Adrenal gland (tissue), 9 donors: ENCODE measurements at regions not wholly inside any gene's neighbourhood (a gene's known extent, or its start where the extent isn't known, plus 50 kb on each side); places are given as distances from the start of the nearest gene placed in this dataset.

ENCODE experiments used
- DNase-seq, 7 donors: peaks; one replicate each; pipeline ENCODE4 v3.0.0-alpha.2; 2019 to 2020
- H3K27ac ChIP-seq, 5 donors: fragments of 200-600 bp; sonication (generic) in 4 of 5; 1 replicate in 3 of 5; 2 replicates in 2 of 5; pipeline versions ENCODE4 v1.5.1 to v1.8.0; 2016 to 2020; ENCODE audit warnings: mild to moderate bottlenecking in 1 of 5
- H3K27me3 ChIP-seq: fragments of 200-600 bp; 2 replicates; pipeline ENCODE4 v1.8.0; 2021
- H3K36me3 ChIP-seq, 2 donors: fragments of 200-600 bp; replicated peaks in 1 of 2; 1 replicate in 1 of 2; 2 replicates in 1 of 2; pipeline versions ENCODE4 v1.5.1 to v1.8.0; 2018 to 2022
- H3K4me1 ChIP-seq, 2 donors: fragments of 200-600 bp; replicated peaks in 1 of 2; 1 replicate in 1 of 2; 2 replicates in 1 of 2; pipeline versions ENCODE4 v1.5.1 to v1.8.0; 2018 to 2021
- H3K4me3 ChIP-seq, 4 donors: fragments of 200-600 bp; sonication (generic) in 3 of 4; one replicate each; pipeline ENCODE4 v1.5.1; 2016 to 2018
- H3K9me3 ChIP-seq, 3 donors: fragments of 200-600 bp; sonication (generic) in 1 of 3; replicated peaks in 1 of 3; 1 replicate in 2 of 3; 2 replicates in 1 of 3; pipeline versions ENCODE4 v1.5.1 to v1.8.0; 2016 to 2021
- POLR2A ChIP-seq, 2 donors: fragments of 450-650 bp; IDR thresholded peaks; one replicate each; pipeline ENCODE4 v1.6.1; 2017; ENCODE audit warnings: antibody characterized with exemption in 2 of 2, mild to moderate bottlenecking in 2 of 2, moderate library complexity in 1 of 2
- WGBS, 4 donors: extraction: QIAGEN DNeasy Blood & Tissue Kit in 2 of 4; methylation state at CpG; one replicate each; pipeline versions ENCODE4 v1.1.5 to v1.1.7; 2013 to 2017; 5-methylcytosine and 5-hydroxymethylcytosine counted together
- intact Hi-C, 2 donors: fragments of 100-400 bp; cut with DNase I; formaldehyde crosslinking; loops; one replicate each; pipeline versions ENCODE4 v1.14.1 to v1.15.0; 2022 to 2023
- TF ChIP-seq, protein P1 (sequence below), 6 experiments: fragments of 450-650 bp in 4 of 6; fragments of 200-600 bp in 2 of 6; sonication (generic) in 1 of 6; IDR thresholded peaks; 1 replicate in 5 of 6; 2 replicates in 1 of 6; pipeline versions ENCODE4 v1.5.1 to v1.8.0; 2016 to 2021; ENCODE audit warnings: antibody characterized with exemption in 6 of 6, mild to moderate bottlenecking in 2 of 6, moderate library complexity in 1 of 6
- donor health status: healthy with polysubstance abuse.
- donor health status: Bipolar disorder and iron deficiency.
- donor health status: DM: yes; HTN: yes; CAD: no.
- donor health status: DM: no; HTN: no; CAD: no.
- donor health status: DM: no; HTN: no; CAD: no.

GRCh38 chr17:83173914-83174361, 94.5 kb downstream of the METRNL start:
- TF ChIP-seq, protein P1, sequence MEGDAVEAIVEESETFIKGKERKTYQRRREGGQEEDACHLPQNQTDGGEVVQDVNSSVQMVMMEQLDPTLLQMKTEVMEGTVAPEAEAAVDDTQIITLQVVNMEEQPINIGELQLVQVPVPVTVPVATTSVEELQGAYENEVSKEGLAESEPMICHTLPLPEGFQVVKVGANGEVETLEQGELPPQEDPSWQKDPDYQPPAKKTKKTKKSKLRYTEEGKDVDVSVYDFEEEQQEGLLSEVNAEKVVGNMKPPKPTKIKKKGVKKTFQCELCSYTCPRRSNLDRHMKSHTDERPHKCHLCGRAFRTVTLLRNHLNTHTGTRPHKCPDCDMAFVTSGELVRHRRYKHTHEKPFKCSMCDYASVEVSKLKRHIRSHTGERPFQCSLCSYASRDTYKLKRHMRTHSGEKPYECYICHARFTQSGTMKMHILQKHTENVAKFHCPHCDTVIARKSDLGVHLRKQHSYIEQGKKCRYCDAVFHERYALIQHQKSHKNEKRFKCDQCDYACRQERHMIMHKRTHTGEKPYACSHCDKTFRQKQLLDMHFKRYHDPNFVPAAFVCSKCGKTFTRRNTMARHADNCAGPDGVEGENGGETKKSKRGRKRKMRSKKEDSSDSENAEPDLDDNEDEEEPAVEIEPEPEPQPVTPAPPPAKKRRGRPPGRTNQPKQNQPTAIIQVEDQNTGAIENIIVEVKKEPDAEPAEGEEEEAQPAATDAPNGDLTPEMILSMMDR (IDR thresholded peaks at IDR 0.05), result no peak
- TF ChIP-seq POLR2A (IDR thresholded peaks at IDR 0.05), result no peak
- Histone ChIP-seq H3K9me3 (no peaks in the 10 kb centered on the region), H3K27ac (no peak overlapping the region), H3K36me3 (no peaks in the 10 kb centered on the region), H3K27me3 (no peaks in the 10 kb centered on the region), H3K4me1 (no peaks in the 10 kb centered on the region), H3K4me3 (no peak overlapping the region)
- WGBS, 4 donors, result 89 to 97% (median 92%) methylated on average over 7 to 18 of the region's 18 CpGs
- intact Hi-C loops, result no loop called here
- peak in 1 of 7 donors; percentile 14 for DNase-seq

DNA sequence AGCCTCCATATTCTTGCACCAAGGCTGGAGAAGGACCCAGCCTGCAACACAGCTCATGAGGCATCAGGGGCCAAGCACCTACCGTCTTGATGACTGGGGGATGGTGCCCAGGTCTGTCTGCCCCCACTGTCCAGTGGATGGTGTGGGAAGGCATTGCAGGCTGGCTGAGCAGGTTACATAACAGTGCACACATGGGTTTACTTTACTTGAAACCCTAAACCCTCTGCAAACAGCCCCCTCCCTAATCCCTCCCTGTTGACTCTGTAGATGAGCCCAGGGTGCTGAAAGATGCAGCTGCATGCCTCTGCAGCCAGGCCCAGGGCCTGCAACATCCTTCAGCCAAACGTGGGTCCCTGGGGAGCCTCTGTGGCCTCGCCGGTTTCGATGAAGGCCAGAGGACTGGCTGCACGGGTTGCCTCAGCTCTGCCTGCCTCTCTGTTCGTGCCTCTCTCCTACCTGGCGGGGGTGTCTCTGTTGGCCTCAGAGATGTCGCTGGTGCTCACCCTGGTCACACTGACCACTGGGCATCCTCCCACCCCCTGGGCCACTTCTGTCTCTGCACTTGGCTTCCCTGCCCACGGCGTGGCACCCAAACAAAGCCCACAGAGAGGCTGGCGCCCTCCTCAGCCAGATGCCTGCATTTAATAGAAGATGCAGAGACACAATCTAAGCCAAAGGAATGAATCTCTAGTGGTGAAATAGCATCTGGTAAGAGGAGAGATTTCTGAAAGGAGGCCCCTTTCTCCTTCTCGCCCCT, 95.1 kb downstream of the METRNL start:
- no peak overlapping the region for H3K4me3 ChIP-seq
- no peaks in the 10 kb centered on the region for H3K4me1 ChIP-seq
- H3K27me3 ChIP-seq, result no peaks in the 10 kb centered on the region
- intact Hi-C loops, result no loop called here
- DNase-seq, result peak in 3 of 7 donors; percentile 9 to 41 (median 17)
- H3K36me3 ChIP-seq, result no peaks in the 10 kb centered on the region
- TF ChIP-seq POLR2A (IDR thresholded peaks at IDR 0.05), result no peak
- TF ChIP-seq, protein P1 (IDR thresholded peaks at IDR 0.05), result no peak
- no peak overlapping the region for H3K27ac ChIP-seq
- 68 to 88% (median 74%) methylated on average over 8 to 13 of the region's 13 CpGs for WGBS, 4 donors
- H3K9me3 ChIP-seq, result no peaks in the 10 kb centered on the region

GRCh38 chr17:83175119-83175821, 95.9 kb downstream of the METRNL start:
- TF ChIP-seq POLR2A (IDR thresholded peaks at IDR 0.05), result no peak
- TF ChIP-seq, protein P1 (IDR thresholded peaks at IDR 0.05), result no peak
- Histone ChIP-seq H3K27ac (no peak overlapping the region), H3K4me3 (no peak overlapping the region), H3K9me3 (no peaks in the 10 kb centered on the region), H3K27me3 (no peaks in the 10 kb centered on the region), H3K36me3 (no peaks in the 10 kb centered on the region), H3K4me1 (no peaks in the 10 kb centered on the region)
- WGBS, 4 donors, result 81 to 94% (median 87%) methylated on average over 13 to 16 of the region's 16 CpGs
- intact Hi-C loops, result no loop called here
- DNase-seq, result peak in 1 of 7 donors; percentile 12

DNA sequence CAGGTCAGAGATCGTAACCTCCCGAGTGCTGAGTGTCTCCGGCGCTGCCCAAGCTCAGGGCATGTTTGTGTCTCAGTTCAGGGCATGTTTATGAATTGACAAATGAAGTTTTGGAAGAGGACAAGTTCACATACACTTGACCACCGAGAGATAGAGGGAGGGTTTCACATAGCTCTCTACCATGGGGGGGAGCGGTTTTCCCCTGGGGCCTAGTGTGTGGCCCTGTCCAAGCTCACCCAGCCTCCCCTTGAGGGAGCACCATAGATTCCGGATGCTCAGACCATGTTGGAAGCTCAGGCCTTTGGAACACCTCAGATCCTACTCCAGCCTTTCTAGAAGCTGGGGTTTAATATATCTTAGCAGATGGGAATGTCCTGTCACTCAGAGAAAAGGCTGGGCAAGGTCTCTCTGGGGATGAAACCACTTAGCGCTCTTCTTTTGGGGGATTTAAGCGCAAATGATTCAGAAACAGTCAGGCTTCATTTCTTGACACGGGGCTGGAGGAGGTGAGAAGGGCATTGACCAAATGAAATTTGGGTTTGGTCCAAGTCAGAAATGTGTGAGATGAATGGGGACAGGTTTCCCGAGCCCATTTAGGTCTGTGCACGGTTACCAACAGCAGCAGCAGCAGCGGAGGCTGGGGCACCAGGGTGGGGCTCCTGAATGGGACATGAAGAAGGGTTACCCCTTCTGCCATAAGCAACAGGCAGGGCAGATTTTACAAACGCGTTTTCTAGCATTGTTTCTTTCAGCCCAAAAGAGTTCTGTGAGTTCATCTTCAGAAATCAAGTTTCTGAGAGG, 96.6 kb downstream of the METRNL start:
- Histone ChIP-seq H3K4me3 (no peak overlapping the region), H3K36me3 (no peaks in the 10 kb centered on the region), H3K27ac (no peak overlapping the region), H3K4me1 (no peaks in the 10 kb centered on the region), H3K9me3 (no peaks in the 10 kb centered on the region), H3K27me3 (no peaks in the 10 kb centered on the region)
- WGBS, 4 donors, result 88 to 92% (median 90%) methylated on average over 15 of the region's 15 CpGs
- no peak for TF ChIP-seq POLR2A (IDR thresholded peaks at IDR 0.05)
- TF ChIP-seq, protein P1 (IDR thresholded peaks at IDR 0.05), result no peak
- intact Hi-C loops, result no loop called here
- DNase-seq, result peak in 1 of 7 donors; percentile 9
